ENCODE measurements at regions not wholly inside any gene's neighbourhood (a gene's known extent, or its start where the extent isn't known, plus 50 kb on each side); places are given as distances from the start of the nearest gene placed in this dataset.

DNA sequence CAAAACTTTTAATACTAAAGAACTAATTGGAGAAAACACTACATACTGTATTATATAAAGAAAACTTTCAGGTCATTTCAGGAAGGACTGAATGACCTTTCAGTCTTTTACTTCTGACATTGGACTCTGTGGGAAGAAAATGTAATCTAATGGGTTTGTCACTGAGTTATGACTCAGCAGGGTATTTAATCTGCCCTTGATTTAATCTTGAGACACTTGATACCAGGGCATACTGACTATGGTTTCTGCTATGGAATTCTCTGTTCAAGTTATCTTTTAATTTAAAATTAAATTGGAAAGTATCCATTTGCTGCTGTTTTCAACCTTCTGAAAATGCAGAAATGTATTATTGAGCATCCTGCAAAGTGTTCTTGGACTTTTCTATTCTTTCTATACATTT, 354.2 kb upstream of the GALNT5 start:
- H3K9me3 Mint-ChIP-seq = peaks cover 4% of the 10 kb centered on the region
- no peak overlapping the region for H3K27ac Mint-ChIP-seq
- H3K4me3 Mint-ChIP-seq = no peak overlapping the region
- DNase-seq (ENCODE audit: extremely low spot score, unreplicated experiment) = no peak
- TF ChIP-seq, protein P1, sequence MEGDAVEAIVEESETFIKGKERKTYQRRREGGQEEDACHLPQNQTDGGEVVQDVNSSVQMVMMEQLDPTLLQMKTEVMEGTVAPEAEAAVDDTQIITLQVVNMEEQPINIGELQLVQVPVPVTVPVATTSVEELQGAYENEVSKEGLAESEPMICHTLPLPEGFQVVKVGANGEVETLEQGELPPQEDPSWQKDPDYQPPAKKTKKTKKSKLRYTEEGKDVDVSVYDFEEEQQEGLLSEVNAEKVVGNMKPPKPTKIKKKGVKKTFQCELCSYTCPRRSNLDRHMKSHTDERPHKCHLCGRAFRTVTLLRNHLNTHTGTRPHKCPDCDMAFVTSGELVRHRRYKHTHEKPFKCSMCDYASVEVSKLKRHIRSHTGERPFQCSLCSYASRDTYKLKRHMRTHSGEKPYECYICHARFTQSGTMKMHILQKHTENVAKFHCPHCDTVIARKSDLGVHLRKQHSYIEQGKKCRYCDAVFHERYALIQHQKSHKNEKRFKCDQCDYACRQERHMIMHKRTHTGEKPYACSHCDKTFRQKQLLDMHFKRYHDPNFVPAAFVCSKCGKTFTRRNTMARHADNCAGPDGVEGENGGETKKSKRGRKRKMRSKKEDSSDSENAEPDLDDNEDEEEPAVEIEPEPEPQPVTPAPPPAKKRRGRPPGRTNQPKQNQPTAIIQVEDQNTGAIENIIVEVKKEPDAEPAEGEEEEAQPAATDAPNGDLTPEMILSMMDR (conservative IDR thresholded peaks at IDR 0.05) = no peak
- no peaks in the 10 kb centered on the region for H3K4me1 Mint-ChIP-seq (ENCODE audit: unreplicated experiment)
- H3K27me3 Mint-ChIP-seq = no peaks in the 10 kb centered on the region
- H3K36me3 Mint-ChIP-seq = no peaks in the 10 kb centered on the region

GRCh38 chr2:156907806-156908205, 349.7 kb upstream of the GALNT5 start:
- Mint-ChIP-seq H3K36me3 (no peaks in the 10 kb centered on the region), H3K4me3 (no peak overlapping the region), H3K9me3 (peaks cover 4% of the 10 kb centered on the region), H3K4me1 (ENCODE audit: unreplicated experiment) (no peaks in the 10 kb centered on the region), H3K27ac (no peak overlapping the region), H3K27me3 (no peaks in the 10 kb centered on the region)
- TF ChIP-seq, protein P1 (conservative IDR thresholded peaks at IDR 0.05) = no peak
- no peak for DNase-seq (ENCODE audit: extremely low spot score, unreplicated experiment)

GRCh38 chr2:156908825-156909224, 348.7 kb upstream of the GALNT5 start:
- TF ChIP-seq, protein P1 (conservative IDR thresholded peaks at IDR 0.05) = no peak
- H3K4me3 Mint-ChIP-seq = no peak overlapping the region
- no peak for DNase-seq (ENCODE audit: extremely low spot score, unreplicated experiment)
- H3K36me3 Mint-ChIP-seq = no peaks in the 10 kb centered on the region
- H3K27me3 Mint-ChIP-seq = no peaks in the 10 kb centered on the region
- H3K4me1 Mint-ChIP-seq (ENCODE audit: unreplicated experiment) = no peaks in the 10 kb centered on the region
- H3K9me3 Mint-ChIP-seq = peaks cover 4% of the 10 kb centered on the region
- no peak overlapping the region for H3K27ac Mint-ChIP-seq

DNA sequence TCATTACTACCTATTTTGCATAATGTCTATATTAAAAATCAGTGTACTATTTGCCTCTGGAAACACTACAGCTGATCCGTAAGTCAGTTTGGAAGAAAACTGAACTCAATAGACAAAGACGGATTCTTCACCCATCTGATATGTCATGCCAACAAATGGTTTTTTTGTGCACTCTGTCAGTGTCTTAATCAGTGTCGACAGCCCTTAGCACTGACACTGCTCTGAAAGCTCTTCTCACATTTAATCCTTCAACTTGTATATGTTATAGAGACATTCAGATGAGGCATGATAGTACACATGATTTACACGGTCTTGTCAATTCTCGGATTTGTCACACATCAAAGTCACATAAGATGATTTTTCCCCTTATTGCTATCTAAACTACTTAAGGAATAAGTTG, 347.5 kb upstream of the GALNT5 start:
- Mint-ChIP-seq H3K9me3 (peaks cover 1% of the 10 kb centered on the region), H3K27me3 (no peaks in the 10 kb centered on the region), H3K4me1 (ENCODE audit: unreplicated experiment) (no peaks in the 10 kb centered on the region), H3K4me3 (no peak overlapping the region), H3K36me3 (no peaks in the 10 kb centered on the region), H3K27ac (no peak overlapping the region)
- no peak for DNase-seq (ENCODE audit: extremely low spot score, unreplicated experiment)
- TF ChIP-seq, protein P1 (conservative IDR thresholded peaks at IDR 0.05) = no peak

GRCh38 chr2:156915332-156915731, 342.2 kb upstream of the GALNT5 start:
- Mint-ChIP-seq H3K4me3 (no peak overlapping the region), H3K4me1 (ENCODE audit: unreplicated experiment) (no peaks in the 10 kb centered on the region), H3K36me3 (no peaks in the 10 kb centered on the region), H3K27ac (no peak overlapping the region), H3K27me3 (no peaks in the 10 kb centered on the region), H3K9me3 (no peaks in the 10 kb centered on the region)
- DNase-seq (ENCODE audit: extremely low spot score, unreplicated experiment) = no peak
- TF ChIP-seq, protein P1 (conservative IDR thresholded peaks at IDR 0.05) = no peak

- H3K4me3 Mint-ChIP-seq = no peak overlapping the region
- H3K27ac Mint-ChIP-seq = no peak overlapping the region
- H3K36me3 Mint-ChIP-seq = no peaks in the 10 kb centered on the region
- no peaks in the 10 kb centered on the region for H3K27me3 Mint-ChIP-seq
- peaks cover 4% of the 10 kb centered on the region for H3K9me3 Mint-ChIP-seq
- no peaks in the 10 kb centered on the region for H3K4me1 Mint-ChIP-seq (ENCODE audit: unreplicated experiment)
- TF ChIP-seq, protein P1 (conservative IDR thresholded peaks at IDR 0.05) = no peak
- DNase-seq (ENCODE audit: extremely low spot score, unreplicated experiment) = no peak
Measured at GRCh38 chr2:156918410-156918809, 339.1 kb upstream of the GALNT5 start.
